ENCODE measurements at regions not wholly inside any gene's neighbourhood (a gene's known extent, or its start where the extent isn't known, plus 50 kb on each side); places are given as distances from the start of the nearest gene placed in this dataset.

GRCh38 chr18:29154196-29154757 is 977.3 kb upstream of the CDH2 start:
- TF ChIP-seq GATA2 (IDR thresholded peaks at IDR 0.05; ENCODE audit: low read depth, low read length) (no peak), GATA3 (IDR thresholded peaks at IDR 0.05; ENCODE audit: low read depth, low read length) (no peak)

Data from SH-SY5Y (cell line).